NCI-H2107 treated with DMSO at 0.1 percent for 48 hours (cell line): ENCODE measurements at regions not wholly inside any gene's neighbourhood (a gene's known extent, or its start where the extent isn't known, plus 50 kb on each side); places are given as distances from the start of the nearest gene placed in this dataset.
A peak's percentile ranks its signal among the peaks of the same experiment; 100 is the strongest.

ENCODE experiments used
- DNase-seq: peaks from one replicate; lab custom pipeline; 2025; ENCODE audit not compliant: unreplicated experiment; lab: John Stamatoyannopoulos, UW

DNA sequence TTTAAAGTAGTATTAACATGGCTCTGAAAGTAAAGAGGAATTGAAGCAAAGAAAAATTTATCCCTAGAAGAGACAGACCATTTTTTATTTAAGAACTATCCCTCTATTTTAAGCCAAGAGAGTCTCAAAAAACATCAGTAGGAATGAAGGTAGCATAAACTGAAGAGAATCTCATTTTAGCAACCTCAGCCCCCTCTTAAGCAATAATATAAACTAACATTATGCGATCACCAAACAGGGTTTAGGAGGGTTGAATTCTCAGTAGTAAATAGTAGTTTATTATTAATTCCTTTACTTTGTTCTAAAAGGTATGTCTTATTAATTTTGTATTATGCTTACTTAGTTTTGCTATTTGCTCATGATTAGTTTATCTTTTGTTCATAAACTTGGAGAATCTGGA is 287.4 kb downstream of the CDK5RAP2 start:
- DNase-seq = no peak

DNA sequence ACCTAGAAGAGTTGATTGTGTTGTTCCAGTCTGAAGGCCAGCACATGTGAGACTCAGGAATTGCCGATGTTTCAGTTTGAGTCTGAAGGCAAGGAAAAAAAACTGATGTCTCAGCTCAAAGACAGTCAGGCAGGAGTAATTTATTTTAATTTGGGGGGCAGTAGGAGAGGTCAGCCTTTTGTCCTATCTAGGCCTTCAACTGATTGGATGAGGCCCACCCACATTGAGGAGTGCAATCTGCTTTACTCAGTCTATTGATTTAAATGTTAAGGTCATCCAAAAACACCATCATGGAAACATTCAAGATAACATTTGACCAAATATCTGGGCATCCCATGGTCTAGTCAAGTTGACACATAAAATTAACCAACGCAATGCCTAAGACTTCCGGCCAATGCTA is 288.9 kb downstream of the CDK5RAP2 start:
- no peak for DNase-seq

DNA sequence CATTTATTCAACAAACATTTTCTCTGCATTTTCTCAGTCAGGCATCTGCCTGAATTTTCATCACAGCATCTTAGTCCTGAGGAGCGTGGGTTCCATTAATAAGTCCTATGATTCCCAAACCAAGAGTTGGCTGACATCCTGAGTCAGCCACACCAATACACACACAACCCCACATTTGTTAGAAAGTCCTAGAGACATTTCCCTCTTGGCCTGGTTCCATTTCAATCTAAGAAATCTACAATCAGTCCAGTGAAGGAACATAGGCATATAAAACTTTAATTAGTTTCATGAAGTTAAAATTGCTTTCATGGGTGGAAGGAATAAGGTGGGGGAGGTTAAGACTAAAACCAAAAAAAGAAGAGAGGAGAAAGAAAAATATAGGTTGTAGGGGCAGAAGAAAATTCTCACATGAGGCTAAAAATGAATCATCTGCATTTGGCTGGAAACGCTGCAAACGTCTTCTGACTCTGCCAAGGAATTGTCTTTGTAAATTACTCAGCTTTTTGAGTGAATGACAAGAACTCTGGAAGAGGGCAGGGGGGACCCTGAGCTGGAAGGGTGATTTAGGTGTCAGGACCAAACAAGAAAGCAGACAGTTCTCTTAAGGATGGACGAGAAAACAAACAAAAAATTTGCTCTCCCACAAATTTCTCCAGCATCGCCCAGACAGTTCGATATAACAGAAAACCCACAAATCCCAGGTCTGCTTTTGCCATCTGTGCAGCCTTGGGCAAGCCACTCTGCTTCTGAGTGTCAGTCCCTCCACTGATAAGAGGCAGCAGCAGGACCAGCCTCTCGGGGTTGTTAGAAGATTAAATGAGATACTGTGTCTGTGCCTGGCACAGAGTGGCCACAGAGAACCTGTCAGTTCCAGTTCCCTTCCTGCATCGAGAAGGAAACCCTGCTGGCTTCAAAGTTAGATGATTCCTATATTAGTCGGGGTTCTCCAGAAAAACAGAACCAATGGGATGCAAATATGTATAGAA is 289.7 kb downstream of the CDK5RAP2 start:
- DNase-seq = no peak

DNA sequence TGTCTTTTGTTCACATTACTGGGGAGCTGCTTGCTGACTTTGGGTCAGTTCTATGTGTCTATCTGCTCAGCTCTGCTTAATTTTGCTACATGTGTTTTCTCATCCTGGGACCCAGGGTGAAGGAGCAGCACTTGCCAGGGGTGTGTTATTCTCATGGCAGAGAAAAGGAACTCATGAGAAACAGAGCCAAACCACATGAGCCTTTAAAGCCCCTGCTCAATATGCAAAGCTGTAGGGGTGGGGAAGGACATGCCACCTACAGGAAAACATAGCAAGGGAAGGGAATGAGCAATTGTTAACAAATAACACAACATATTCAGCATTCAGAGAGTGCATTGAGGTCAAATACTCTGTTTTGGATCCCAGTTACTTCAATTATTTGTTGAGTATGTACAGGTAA is 290.9 kb downstream of the CDK5RAP2 start:
- DNase-seq = no peak

DNA sequence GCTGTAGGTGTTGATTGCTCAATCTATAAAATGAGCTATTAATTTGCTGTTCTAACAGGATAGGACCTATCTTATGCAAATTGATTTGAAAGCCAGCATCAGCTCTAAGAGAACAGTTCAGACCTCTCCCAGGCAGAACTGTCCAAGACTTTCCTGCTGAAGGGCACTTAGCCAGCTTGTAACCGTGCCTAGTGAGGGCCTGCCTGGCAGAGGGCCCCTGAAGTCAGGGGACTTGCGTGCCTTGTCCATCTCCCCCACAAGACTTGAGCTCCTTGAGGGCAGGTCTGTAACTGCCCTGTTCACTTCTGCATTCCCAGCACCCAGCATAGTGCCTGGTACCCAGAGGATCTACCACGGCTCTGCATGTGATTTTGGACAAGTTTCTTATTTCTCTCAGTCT is 293.4 kb downstream of the CDK5RAP2 start:
- no peak for DNase-seq

DNA sequence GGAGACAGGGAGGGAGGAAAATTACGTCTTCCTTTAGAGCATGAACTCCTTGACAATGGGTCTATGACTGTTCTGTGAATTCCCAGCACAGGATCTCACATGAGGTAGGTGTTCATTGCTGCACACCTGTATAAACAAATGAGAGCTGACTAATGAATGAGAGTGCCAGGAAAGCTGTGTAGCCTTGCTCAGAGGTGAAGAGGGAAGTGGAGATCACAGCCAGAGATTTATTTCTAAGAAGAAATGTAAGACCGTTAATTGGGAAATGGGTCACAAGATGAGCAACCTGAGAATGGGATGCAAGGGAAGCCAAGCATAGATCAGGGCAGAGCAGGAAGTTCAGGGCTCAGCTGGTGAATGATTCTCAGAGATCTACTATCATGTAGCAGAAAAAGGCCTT is 295.1 kb downstream of the CDK5RAP2 start:
- DNase-seq = no peak

DNA sequence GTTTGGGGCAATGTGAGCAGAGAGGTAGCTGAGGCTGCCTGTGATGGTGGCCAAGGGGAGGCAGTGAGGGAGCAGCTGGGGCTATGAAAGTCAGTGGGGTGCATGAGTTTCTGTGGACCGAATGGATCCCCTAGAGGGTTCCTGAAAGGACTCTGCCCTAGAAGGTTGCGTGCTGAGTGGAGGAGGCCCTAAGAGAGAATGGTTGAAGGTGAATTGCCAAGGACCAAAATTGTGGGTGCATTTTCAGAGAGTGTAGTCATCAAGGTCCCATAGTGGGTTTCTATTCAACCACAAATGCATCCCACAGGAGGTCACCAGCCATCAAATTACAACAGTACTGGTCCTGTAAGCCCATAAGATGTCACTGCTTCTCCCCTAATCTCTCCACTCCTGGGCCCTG is 298.3 kb downstream of the CDK5RAP2 start:
- no peak for DNase-seq

DNA sequence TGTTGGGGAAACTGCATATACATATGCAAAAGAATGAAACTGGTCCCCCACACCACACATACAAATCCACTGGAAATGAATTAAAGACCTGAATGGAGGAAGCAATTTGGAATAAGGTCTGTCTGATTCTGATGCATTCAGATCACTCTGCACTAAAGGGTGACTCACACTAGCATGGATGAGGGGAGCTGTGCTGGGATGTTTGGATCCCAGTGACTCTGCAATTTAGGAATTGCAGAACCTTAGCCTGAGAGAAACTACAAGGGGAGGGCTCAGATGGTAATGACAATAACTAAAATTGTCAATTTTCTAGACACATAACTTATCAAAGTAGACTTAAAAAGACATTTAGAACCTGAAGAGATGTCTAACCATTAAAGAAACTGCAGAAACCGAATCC is 312.0 kb downstream of the CDK5RAP2 start:
- DNase-seq = no peak

DNA sequence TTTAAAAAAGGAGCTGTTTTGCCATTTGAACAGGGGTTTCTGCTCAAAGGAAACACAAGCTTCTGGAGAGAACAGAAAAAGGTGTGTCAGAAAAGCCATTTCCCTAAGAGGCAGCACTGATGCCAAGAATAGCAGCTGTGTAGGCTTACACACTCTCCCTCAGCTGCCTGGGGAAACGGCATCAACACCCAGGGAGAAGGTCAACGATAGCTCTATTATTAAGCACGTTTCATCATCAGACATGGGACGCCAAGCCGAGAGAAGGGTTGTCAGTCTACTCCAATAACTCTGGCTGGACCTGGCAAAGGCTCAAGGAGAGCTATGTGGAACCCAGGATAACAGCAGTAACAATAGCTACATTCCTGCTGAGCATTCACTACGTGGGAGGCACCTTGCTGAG is 314.2 kb downstream of the CDK5RAP2 start:
- peak; percentile 33 for DNase-seq

DNA sequence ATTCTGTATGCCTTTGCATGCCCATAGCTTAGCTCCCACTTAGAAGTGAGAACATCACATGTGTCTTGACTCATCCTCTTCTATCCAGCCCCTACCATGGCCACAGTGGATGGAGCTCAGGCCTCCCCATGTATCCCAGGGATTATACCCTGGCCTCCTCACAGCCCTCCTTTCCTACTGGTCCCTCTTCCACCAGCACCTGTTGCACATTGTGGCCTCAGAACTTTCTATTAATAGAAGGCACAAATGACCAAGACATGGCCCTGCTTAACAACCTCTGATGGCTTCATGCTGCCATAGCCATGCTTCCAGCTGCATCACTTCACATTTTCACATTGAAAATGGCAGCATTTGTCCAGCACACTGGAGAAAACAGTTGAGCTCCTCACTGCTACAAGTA is 315.4 kb downstream of the CDK5RAP2 start:
- no peak for DNase-seq

DNA sequence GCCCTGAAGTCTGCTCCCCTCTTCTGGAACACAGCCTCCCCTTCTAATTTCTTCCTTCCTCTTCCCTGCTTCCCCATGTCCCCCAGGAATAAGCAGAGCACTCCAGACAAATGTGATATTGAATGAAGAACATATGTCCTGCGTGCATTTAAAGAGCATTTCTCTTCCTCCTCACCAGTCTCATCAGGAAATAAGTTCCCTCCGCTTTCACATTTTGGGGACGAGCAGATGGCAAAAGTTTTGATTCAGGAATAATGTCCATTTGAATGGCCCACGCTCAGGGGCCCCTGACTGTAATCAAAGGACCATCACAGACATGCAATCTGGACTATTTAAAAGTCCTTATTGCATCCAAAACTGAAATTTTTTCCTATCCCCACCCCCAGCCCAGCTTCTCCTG is 316.1 kb downstream of the CDK5RAP2 start:
- no peak for DNase-seq

DNA sequence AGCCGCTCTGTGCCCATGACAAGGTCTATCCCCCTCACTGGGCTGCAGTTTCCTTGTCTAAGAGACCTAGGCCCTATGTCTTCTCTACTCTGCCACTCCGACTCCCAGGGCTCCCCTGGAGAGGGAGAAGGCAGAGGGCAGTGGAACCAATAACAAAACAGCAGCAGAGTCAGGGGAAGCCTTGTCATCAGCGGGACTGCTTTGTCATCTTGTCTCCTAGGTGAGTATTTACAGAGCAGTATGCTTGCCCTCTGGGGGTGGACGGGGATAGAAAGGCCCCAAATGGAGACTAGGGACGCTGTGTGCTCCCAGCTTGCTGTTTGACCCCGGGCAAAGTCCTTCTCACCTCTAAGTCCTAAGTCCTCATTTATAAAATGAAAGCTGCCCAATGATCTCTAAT is 318.5 kb downstream of the CDK5RAP2 start:
- DNase-seq = no peak

DNA sequence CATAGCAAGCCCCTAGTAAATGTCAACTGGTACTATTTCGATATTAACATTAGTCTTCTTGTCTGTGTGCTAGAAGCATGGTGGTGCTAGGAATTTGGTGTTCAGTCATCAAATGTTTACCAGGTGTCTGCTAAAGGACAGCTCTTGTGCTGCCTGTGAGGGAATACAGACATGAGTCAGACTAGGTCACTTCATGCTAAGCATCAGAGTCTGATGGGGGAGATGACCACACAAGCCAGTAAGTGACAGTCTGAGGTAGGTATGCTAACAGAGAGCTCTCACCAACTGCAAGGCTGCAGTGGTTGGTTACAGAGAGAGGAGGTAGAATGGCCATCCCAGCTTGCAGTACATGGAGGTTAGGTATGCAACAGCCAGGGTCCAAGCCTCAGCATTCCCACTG is 320.9 kb downstream of the CDK5RAP2 start:
- no peak for DNase-seq

DNA sequence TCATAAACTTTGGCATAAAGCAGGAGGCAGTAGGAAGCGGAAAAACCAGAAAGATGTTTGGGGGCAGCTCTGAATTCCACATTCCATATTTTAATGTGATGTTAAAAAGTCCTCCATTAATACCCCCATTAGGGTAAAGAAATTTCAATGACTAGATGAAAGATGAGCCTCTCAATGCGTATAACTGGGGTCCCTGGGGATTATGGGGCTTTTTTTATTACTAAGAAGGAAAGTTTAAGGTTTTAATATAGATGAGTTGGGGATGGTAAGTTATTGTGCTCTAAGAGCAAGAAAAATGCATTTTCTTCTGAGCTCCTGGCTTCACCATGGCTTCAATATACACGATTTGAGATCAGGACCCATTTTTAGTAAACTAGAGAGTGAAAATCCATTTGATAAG is 321.9 kb downstream of the CDK5RAP2 start:
- DNase-seq = no peak

DNA sequence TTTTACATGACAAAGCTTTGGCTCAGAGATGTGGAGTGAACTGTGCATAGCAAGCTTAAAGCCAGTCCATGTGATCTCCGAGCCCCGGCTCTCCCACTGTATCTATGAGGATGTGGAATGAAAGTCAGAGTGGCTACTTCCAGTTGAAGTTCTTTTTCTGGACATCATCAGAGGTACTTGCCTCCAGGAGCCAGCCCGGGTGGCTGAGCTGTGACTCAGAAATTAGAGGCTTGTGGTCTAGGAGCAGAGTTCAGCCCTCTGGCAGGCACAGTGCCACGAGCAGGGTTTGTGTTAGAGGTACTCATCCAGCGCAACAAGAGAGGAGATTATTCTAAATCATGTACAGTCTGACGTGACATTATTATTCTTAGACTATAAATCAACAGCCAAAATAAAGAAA is 322.5 kb downstream of the CDK5RAP2 start:
- DNase-seq = no peak

DNA sequence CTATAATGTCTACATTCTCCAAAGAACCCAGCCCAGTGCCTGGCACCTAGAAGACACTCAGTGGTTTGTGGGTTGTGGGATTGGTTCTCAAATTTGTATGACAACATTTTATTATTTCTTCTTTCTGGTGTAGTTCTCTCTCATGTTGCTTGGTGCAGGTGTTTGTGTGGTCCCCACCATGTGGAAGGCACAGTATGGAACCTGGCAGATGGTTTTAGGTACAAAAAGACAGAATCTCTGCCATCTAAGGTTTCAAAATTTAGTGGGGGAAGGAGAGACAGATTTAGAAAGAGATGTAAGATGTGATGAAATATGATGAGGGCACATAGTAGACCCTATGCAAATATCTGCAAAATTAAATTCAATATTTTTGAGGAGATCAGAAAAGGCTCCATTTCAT is 323.8 kb downstream of the CDK5RAP2 start:
- DNase-seq = no peak

DNA sequence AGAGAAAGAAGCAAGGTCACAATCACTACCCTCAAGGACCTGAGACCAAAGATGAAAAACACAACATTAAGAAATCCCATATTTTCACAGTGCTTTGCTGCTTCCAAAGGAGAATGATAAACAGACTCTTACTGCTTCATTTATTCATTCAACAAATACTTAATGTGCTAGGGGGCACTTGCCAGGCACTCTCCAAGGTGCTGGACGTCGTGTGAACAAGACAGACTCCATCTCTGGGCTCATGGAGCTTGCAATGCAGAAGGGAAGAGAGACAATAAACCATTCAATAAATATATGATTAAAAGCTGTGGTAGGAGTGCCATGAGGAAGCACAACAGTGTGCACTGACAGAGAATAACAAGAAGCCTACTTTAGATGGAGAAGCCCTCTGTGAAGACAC is 327.7 kb downstream of the CDK5RAP2 start:
- DNase-seq = no peak

DNA sequence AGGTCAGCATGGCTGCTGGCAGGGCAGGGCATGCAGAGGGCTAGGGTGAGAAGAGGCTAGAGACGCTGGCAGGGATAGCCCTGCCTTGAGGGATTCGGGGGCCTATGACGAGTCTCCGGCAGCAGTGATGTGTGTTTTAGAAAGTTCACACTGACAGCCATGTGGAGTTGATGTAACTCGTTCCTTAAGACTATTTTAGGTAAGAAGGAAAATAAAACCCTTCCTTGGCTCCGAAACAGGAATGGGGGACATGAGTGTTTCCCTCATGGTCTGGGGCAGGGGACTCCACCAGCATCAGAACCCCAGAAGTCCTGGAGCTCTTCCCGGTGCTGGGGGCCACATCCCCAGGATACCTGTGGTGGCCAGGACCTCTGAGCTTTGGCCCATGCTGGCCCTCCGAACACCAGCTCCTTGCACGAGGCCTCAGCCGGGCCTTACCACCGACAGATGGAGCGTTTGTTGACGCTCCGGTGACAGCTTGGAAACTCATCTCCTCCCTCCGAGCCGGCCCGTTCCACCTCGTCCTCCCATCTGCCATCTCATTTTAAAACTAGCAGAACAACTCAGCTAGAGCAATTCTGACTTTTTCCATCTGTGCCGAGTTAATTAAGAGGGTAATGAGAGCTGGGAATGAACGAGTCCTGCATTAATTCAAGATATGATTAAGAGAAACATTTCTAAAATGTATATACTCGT is 337.7 kb downstream of the CDK5RAP2 start:
- no peak for DNase-seq

DNA sequence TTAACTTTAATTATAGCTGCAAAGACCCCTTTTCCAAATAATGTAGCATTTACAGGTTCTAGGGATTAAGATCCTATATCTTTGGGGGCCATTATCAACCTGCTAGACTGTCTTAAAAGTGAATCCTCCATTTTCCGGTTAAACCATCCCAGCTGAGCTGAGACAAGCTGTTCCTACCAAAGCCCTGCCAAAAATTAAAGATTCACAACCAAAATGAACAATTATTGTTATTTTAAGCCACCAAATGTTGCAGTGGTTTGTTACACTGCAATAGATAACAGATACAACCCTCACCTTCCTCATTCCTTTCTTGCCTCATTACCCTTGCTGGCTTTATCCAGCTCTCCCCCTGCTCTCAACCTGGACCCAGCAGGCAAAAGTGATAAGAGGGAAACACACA is 343.4 kb downstream of the CDK5RAP2 start:
- no peak for DNase-seq

DNA sequence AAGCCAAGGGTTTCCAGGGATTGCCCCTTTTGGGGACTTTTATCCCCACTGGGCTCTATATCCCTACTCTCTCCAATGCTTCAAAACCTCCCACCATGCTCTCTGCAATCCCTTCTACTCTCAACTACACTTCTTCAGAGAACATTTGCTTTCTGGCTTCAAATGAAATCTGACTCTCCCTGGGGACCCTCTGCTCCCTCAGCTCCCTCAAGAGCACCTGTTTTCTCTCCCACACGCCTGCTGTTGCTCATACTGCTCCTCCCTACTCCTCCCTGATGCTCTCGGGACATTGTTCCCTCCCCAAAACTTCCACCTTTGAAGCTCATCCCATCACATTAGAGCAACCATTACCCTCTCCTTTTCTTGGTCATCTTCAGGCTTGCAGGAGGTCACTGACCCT is 344.9 kb downstream of the CDK5RAP2 start:
- DNase-seq = peak; percentile 58

DNA sequence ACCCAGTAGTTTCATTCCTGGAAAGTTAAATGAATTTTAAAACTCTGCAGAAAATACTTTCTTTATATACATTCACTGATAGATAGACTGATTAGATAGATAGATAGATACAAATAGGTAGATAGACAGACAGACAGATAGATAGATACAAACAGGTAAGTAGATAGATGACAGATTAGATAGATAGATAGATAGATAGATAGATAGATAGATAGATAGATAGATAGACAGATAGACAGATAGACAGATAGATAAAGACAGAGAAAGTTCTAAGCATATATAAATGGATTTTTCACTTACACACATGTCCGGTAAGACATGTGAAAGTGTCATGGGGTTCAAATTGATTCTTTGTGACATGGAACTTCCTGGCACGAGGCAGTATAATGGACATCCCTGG is 349.7 kb downstream of the CDK5RAP2 start:
- no peak for DNase-seq

DNA sequence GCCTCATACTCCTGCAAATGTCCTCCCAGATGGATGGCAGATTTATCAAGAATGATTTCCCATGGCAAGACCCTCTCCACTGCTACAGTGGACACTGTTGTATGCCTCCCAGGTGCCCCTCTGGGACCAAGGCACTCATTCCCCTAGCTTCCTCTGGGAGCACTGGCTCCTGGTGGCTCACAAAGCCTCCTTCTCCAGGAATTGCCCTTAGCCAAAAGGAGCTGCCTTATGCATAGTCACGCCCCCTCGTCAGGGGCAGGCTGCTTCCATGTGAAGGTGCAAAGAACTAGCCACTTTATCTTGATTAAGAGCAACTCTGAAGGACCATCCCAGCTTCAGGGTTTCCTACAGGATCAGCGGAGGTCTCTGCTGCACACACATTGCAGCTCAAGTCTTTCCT is 358.1 kb downstream of the CDK5RAP2 start:
- DNase-seq = no peak
